Thoracic aorta (tissue), 2 donors: ENCODE measurements at regions not wholly inside any gene's neighbourhood (a gene's known extent, or its start where the extent isn't known, plus 50 kb on each side); places are given as distances from the start of the nearest gene placed in this dataset.

Experiments used
- ATAC-seq: fragments of 150-250 bp; one replicate; pipeline ENCODE4 v1.8.0; 2017; ENCODE audit warnings: low read depth; ENCODE audit not compliant: insufficient number of reproducible peaks, low FRiP score
- DNase-seq: peaks from one replicate; pipeline ENCODE4 v3.0.0-alpha.2; 2020; ENCODE audit warnings: low spot score
- H3K27ac ChIP-seq, 2 donors: fragments of 200-600 bp; sonication (generic); 1 replicate in 1 of 2; 2 replicates in 1 of 2; pipeline ENCODE4 v1.5.1; 2016; ENCODE audit warnings: mild to moderate bottlenecking in 2 of 2, moderate library complexity in 2 of 2
- H3K27me3 ChIP-seq: fragments of 200-600 bp; sonication (generic); replicated peaks from 2 replicates; pipeline ENCODE4 v1.6.0; 2016; ENCODE audit warnings: mild to moderate bottlenecking; ENCODE audit not compliant: insufficient read depth
- H3K36me3 ChIP-seq: fragments of 200-600 bp; sonication (generic); one replicate; pipeline ENCODE4 v1.5.1; 2016
- H3K4me1 ChIP-seq, 2 donors: fragments of 200-600 bp; sonication (generic); 1 replicate in 1 of 2; 2 replicates in 1 of 2; pipeline versions ENCODE4 v1.5.1 to v1.6.0; 2016; ENCODE audit warnings: low read depth in 2 of 2, mild to moderate bottlenecking in 1 of 2; ENCODE audit not compliant: control insufficient read depth in 1 of 2
- H3K4me3 ChIP-seq: fragments of 200-600 bp; sonication (generic); 2 replicates; pipeline ENCODE4 v1.5.1; 2016; ENCODE audit warnings: mild to moderate bottlenecking
- H3K9me3 ChIP-seq: fragments of 200-600 bp; sonication (generic); 2 replicates; pipeline ENCODE4 v1.5.1; 2016
- CTCF ChIP-seq: fragments of 200-600 bp; sonication (generic); IDR thresholded peaks from one replicate; pipeline ENCODE4 v1.5.1; 2019; ENCODE audit warnings: antibody characterized with exemption

GRCh38 chr1:60992165-60992564, 90.2 kb upstream of the NFIA start:
- TF ChIP-seq CTCF, result no peak
- Histone ChIP-seq H3K36me3 (no peaks in the 10 kb centered on the region), H3K9me3 (no peaks in the 10 kb centered on the region), H3K4me1 (peaks cover 12 to 75% of the 10 kb centered on the region in 2 donors), H3K27me3 (no peaks in the 10 kb centered on the region), H3K4me3 (no peak overlapping the region), H3K27ac (peak overlapping the region; percentile 72 to 78)
- ATAC-seq, result no peak
- DNase-seq, result no peak

- Histone ChIP-seq H3K27ac (peak overlapping the region; percentile 72 to 78), H3K4me1 (peaks cover 12 to 84% of the 10 kb centered on the region in 2 donors), H3K9me3 (no peaks in the 10 kb centered on the region), H3K4me3 (no peak overlapping the region), H3K27me3 (no peaks in the 10 kb centered on the region), H3K36me3 (no peaks in the 10 kb centered on the region)
- DNase-seq (no peak), ATAC-seq (no peak)
- TF ChIP-seq CTCF, result no peak
Measured at GRCh38 chr1:60990714-60991090, 91.7 kb upstream of the NFIA start.

GRCh38 chr1:60989749-60990713, 92.3 kb upstream of the NFIA start:
- Histone ChIP-seq H3K4me1 (peaks cover 17 to 91% of the 10 kb centered on the region in 2 donors), H3K36me3 (no peaks in the 10 kb centered on the region), H3K4me3 (no peak overlapping the region), H3K9me3 (no peaks in the 10 kb centered on the region), H3K27ac (peak overlapping the region; percentile 72 to 78), H3K27me3 (no peaks in the 10 kb centered on the region)
- DNase-seq (peak; percentile 57), ATAC-seq (peak; percentile 51)
- TF ChIP-seq CTCF, result no peak

- no peak overlapping the region for H3K4me3 ChIP-seq
- no peaks in the 10 kb centered on the region for H3K9me3 ChIP-seq
- no peaks in the 10 kb centered on the region for H3K36me3 ChIP-seq
- TF ChIP-seq CTCF, result no peak
- DNase-seq, result no peak
- H3K4me1 ChIP-seq, result peaks cover 22 to 92% of the 10 kb centered on the region in 2 donors
- peak overlapping the region in 1 of 2 donors; percentile 78 for H3K27ac ChIP-seq
- no peak for ATAC-seq
- no peaks in the 10 kb centered on the region for H3K27me3 ChIP-seq
Measured at GRCh38 chr1:60988891-60989290, 93.5 kb upstream of the NFIA start.

- Histone ChIP-seq H3K4me3 (no peak overlapping the region), H3K27ac (peak overlapping the region in 1 of 2 donors; percentile 13), H3K4me1 (peaks cover 24 to 92% of the 10 kb centered on the region in 2 donors), H3K27me3 (no peaks in the 10 kb centered on the region), H3K36me3 (no peaks in the 10 kb centered on the region), H3K9me3 (no peaks in the 10 kb centered on the region)
- ATAC-seq (no peak), DNase-seq (no peak)
- no peak for TF ChIP-seq CTCF
Measured at GRCh38 chr1:60987904-60988303, 94.5 kb upstream of the NFIA start.
